ENCODE measurements at regions not wholly inside any gene's neighbourhood (a gene's known extent, or its start where the extent isn't known, plus 50 kb on each side); places are given as distances from the start of the nearest gene placed in this dataset.

GRCh38 chr1:93813076-93813475 lies 65.9 kb downstream of the DNTTIP2 start:
- Histone ChIP-seq H3K4me3 (ENCODE audit: low read depth, low read length, poor library complexity, severe bottlenecking) (no peak overlapping the region), H3K79me2 (ENCODE audit: insufficient read depth, low read length) (no peaks in the 10 kb centered on the region), H4K20me1 (ENCODE audit: insufficient read depth, low read length) (no peaks in the 10 kb centered on the region), H3K4me2 (ENCODE audit: low read length) (no peak overlapping the region), H2AFZ (ENCODE audit: low read length) (no peak overlapping the region), H3K9ac (ENCODE audit: low read length) (no peak overlapping the region), H3K9me2 (ENCODE audit: low read depth, low read length) (no peaks in the 10 kb centered on the region), H3K27me3 (ENCODE audit: insufficient read depth, low read length) (no peaks in the 10 kb centered on the region), H3K27ac (ENCODE audit: low read depth, low read length, poor library complexity, severe bottlenecking) (no peak overlapping the region), H3K4me1 (ENCODE audit: insufficient read depth, low read length, severe bottlenecking) (no peaks in the 10 kb centered on the region), H3F3A (ENCODE audit: insufficient read depth, low read length) (no peaks in the 10 kb centered on the region), H3K36me3 (ENCODE audit: insufficient read depth, low read length) (no peaks in the 10 kb centered on the region), H3K9me3 (ENCODE audit: low read length) (peaks cover 2% of the 10 kb centered on the region; the same call in 1 of the 2 replicates)
- TF ChIP-seq EZH2 (IDR thresholded peaks at IDR 0.05; ENCODE audit: borderline replicate concordance, low read length) (no peak), CTCF (IDR thresholded peaks at IDR 0.05; ENCODE audit: low read length) (no peak)

- Histone ChIP-seq H3K4me3 (ENCODE audit: low read depth, low read length, poor library complexity, severe bottlenecking) (no peak overlapping the region), H3K27me3 (ENCODE audit: insufficient read depth, low read length) (no peaks in the 10 kb centered on the region), H3K4me2 (ENCODE audit: low read length) (no peak overlapping the region), H3K9me2 (ENCODE audit: low read depth, low read length) (no peaks in the 10 kb centered on the region), H3K9ac (ENCODE audit: low read length) (no peak overlapping the region), H2AFZ (ENCODE audit: low read length) (no peak overlapping the region), H3K79me2 (ENCODE audit: insufficient read depth, low read length) (no peaks in the 10 kb centered on the region), H4K20me1 (ENCODE audit: insufficient read depth, low read length) (no peaks in the 10 kb centered on the region), H3K36me3 (ENCODE audit: insufficient read depth, low read length) (no peaks in the 10 kb centered on the region), H3K9me3 (ENCODE audit: low read length) (peaks cover 2% of the 10 kb centered on the region; the same call in 1 of the 2 replicates), H3F3A (ENCODE audit: insufficient read depth, low read length) (no peaks in the 10 kb centered on the region), H3K4me1 (ENCODE audit: insufficient read depth, low read length, severe bottlenecking) (no peaks in the 10 kb centered on the region), H3K27ac (ENCODE audit: low read depth, low read length, poor library complexity, severe bottlenecking) (no peak overlapping the region)
- TF ChIP-seq CTCF (IDR thresholded peaks at IDR 0.05; ENCODE audit: low read length) = no peak
Observed at GRCh38 chr1:93811326-93812065, 67.5 kb downstream of the DNTTIP2 start.

- Histone ChIP-seq H3K9me3 (ENCODE audit: low read length) (peaks cover 2% of the 10 kb centered on the region; the same call in 1 of the 2 replicates), H3F3A (ENCODE audit: insufficient read depth, low read length) (no peaks in the 10 kb centered on the region), H3K4me2 (ENCODE audit: low read length) (no peak overlapping the region), H4K20me1 (ENCODE audit: insufficient read depth, low read length) (no peaks in the 10 kb centered on the region), H3K4me1 (ENCODE audit: insufficient read depth, low read length, severe bottlenecking) (no peaks in the 10 kb centered on the region), H3K9me2 (ENCODE audit: low read depth, low read length) (no peaks in the 10 kb centered on the region), H3K36me3 (ENCODE audit: insufficient read depth, low read length) (no peaks in the 10 kb centered on the region), H3K9ac (ENCODE audit: low read length) (no peak overlapping the region), H3K27me3 (ENCODE audit: insufficient read depth, low read length) (no peaks in the 10 kb centered on the region), H3K4me3 (ENCODE audit: low read depth, low read length, poor library complexity, severe bottlenecking) (no peak overlapping the region), H2AFZ (ENCODE audit: low read length) (no peak overlapping the region), H3K79me2 (ENCODE audit: insufficient read depth, low read length) (no peaks in the 10 kb centered on the region), H3K27ac (ENCODE audit: low read depth, low read length, poor library complexity, severe bottlenecking) (no peak overlapping the region)
- TF ChIP-seq EZH2 (IDR thresholded peaks at IDR 0.05; ENCODE audit: borderline replicate concordance, low read length) = no peak
Observed at GRCh38 chr1:93810316-93810715, 68.7 kb downstream of the DNTTIP2 start.

- Histone ChIP-seq H3K4me3 (ENCODE audit: low read depth, low read length, poor library complexity, severe bottlenecking) (no peak overlapping the region), H3K9me3 (ENCODE audit: low read length) (peaks cover 2% of the 10 kb centered on the region; the same call in 1 of the 2 replicates), H2AFZ (ENCODE audit: low read length) (no peak overlapping the region), H3K27me3 (ENCODE audit: insufficient read depth, low read length) (no peaks in the 10 kb centered on the region), H3K36me3 (ENCODE audit: insufficient read depth, low read length) (no peaks in the 10 kb centered on the region), H3K27ac (ENCODE audit: low read depth, low read length, poor library complexity, severe bottlenecking) (no peak overlapping the region), H3F3A (ENCODE audit: insufficient read depth, low read length) (no peaks in the 10 kb centered on the region), H3K9ac (ENCODE audit: low read length) (no peak overlapping the region), H3K9me2 (ENCODE audit: low read depth, low read length) (no peaks in the 10 kb centered on the region), H3K79me2 (ENCODE audit: insufficient read depth, low read length) (no peaks in the 10 kb centered on the region), H3K4me1 (ENCODE audit: insufficient read depth, low read length, severe bottlenecking) (no peaks in the 10 kb centered on the region), H4K20me1 (ENCODE audit: insufficient read depth, low read length) (no peaks in the 10 kb centered on the region), H3K4me2 (ENCODE audit: low read length) (no peak overlapping the region)
- TF ChIP-seq EZH2 (IDR thresholded peaks at IDR 0.05; ENCODE audit: borderline replicate concordance, low read length) = no peak
- no peak for TF ChIP-seq CTCF (IDR thresholded peaks at IDR 0.05; ENCODE audit: low read length)
Observed at GRCh38 chr1:93808871-93809270, 70.1 kb downstream of the DNTTIP2 start.
